GM21526 (cell line): ENCODE measurements at regions not wholly inside any gene's neighbourhood (a gene's known extent, or its start where the extent isn't known, plus 50 kb on each side); places are given as distances from the start of the nearest gene placed in this dataset.

Source experiments
- ATAC-seq: cut with Tn5 transposase; IDR thresholded peaks from one replicate; pipeline ENCODE4 v1.9.1; 2021; ENCODE audit warnings: moderate library complexity; ENCODE audit not compliant: unreplicated experiment, low FRiP score

DNA sequence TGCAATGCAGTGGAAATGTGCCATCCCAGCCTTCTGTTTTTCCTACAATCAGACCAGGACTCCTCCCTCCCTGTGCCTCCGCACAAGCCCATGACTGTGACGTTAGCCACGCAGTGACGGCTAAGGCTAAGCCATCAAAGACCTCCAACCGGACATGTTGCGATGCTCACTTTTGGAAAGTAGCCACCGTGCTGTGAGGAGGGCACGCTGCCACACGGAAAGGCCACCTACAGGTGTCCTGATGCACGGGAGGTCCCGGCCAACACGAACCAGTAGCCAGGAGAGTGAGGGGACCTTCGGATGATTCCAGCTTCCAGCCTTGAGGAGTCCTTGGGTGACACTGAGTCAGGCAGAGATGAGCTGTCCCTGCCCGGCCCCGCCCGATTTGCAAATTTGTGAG lies 53.9 kb downstream of the FOXL1 start:
- ATAC-seq, result no peak

DNA sequence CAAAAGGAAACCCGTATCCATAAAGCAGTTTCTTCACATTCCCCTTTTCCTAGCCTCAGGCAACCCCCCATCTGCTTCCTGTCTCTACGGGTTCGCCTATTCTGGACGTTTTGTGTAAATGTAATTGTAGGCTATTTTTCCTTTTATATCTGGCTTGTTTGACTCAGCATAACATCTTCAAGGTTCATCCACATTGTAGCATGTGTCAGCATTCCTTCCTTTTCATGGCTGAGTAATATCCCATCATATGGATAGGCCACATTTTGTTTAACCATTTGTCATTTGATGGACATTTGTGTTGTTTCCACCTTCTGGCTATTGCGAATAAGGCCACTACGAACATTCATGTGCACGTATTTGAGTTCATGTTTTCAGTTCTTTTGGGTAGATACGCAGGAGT lies 54.6 kb downstream of the FOXL1 start:
- no peak for ATAC-seq

DNA sequence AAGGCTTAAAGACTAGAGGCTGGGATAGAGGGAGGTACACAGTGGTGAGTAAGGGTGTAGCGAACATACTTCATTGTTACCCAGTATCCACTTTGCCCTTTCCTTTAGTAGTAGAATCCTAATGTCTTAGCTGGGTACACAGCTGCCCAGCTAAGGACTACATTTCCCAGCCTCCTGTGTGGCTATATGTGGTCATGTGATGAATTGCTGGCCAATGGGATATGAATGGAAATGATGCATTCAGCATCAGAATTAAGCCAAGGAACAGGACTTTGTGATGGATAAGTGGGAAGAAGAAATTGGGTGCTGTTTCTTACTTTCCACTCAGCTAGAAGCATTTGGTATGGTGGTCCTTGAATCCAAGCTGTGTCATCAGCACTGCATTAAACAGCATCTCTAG lies 55.9 kb downstream of the FOXL1 start:
- ATAC-seq, result no peak

DNA sequence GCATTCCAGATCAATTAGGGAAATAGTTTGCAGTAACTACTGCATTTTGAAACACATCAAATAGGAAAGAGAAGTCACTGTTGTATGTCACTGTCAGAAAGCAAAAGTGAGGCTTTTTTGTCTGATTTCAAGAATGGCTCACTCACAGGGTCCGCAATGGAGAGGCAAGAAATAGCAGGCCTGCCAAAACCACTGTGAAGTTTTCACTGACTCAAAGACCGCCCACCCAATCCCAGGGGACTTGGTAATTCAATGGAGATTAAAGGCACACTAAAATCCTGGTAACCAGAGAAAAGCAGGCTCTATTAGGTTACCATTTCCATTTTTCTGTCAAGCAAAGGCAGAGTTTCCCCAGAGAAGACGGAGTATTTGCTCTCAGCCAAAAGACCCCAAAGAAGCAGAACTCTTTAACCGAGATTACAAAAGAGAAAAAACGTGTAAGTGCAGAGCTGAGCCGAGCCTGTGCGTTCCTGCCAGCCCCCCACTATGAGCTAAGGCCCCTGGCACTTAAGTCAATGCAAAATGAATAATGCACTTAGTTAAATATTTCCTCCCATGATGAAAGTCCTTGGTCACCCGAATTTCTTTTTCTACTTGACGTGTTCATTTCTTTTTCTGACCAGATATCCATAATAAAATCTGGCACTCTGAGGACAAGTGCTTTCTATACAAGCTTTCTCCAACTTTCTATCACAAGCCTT lies 57.0 kb downstream of the FOXL1 start:
- no peak for ATAC-seq

DNA sequence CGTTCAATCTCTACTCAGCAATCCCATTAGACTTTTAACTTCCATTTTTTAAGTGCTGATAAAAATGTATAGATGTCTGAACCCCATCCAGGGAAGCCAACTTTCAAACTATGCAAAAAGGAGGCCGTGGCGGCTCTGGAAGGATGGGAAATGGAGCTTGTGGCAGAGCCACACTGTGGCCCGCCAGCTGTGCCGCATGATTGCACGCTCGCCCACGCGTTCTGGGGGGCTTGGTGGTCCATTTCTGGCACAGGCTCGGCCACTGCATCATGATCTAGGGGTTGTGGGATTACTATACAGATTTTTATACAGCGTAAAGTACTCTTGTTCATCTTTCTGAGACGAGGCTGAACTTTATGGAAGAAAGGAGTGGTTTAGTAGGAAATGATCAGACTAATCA lies 57.6 kb downstream of the FOXL1 start:
- no peak for ATAC-seq

- no peak for ATAC-seq
Measured at GRCh38 chr16:86637744-86638143, 59.4 kb downstream of the FOXL1 start.

GRCh38 chr16:86638642-86639041 lies 60.3 kb downstream of the FOXL1 start:
- ATAC-seq, result no peak

DNA sequence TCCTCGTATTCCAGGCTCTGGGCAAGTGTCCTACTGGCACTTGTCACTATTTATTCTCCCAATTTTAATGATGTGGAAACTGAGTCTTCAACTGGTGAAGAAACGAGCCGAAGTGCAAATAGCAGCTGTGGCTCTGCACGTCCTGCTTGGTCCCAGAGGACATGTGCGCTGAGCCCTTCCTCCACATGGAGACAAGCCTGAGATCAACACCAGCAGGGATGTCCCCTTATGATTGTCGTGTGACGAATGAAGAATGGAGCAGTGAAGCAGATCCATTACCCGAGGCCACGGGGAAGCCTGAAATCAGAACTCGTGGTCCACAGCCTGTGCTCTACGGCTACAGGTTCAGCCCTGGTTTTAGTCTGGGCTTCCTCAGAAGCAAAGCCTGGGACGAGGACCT lies 61.0 kb downstream of the FOXL1 start:
- ATAC-seq, result no peak

DNA sequence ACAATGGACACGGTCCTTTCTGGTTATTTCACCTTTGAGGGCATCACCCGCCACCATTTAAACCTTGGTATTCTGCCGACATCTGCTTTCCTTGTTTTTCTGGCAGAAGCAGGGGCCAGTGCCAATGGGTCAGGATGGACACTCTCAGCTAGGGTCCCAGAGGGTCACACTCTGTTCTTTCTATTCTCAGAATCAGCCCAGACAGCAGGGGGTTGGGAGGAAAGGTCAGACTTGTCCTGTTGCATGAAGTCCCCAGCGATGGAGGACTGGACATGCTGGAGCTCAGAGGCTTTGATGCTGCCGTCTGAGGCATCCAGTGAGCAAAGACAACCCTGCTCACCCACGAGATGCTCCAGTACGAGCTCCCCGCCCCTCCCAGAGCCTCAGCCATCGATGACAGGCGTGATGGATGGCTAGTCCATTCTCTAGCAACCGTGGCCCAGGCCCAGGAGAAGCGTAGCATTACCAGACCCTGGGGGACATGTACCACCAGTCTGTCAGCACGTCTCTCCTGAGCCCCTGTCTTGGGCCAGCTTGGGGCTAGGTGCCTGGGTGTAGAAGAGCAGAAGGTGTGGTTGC lies 62.0 kb downstream of the FOXL1 start:
- no peak for ATAC-seq

DNA sequence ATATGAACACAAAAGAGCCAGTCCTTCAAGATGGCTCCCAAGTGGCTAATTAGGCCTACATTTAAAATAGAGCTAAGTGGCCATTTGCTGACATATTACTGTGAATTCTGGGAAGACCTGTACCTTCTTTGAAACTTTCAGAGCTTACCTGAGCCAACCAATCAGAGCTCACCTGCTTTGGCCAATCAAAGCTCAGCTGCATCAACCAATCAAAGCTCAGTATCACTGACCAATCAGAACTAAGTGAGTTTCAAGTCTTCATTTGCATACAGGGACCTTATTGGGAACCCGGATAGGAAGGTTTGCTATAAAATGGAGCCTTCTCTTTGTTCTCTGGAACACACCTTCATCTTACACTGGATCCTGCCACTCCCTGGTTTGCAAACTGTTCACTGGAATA lies 63.7 kb downstream of the FOXL1 start:
- no peak for ATAC-seq

- no peak for ATAC-seq
Measured at GRCh38 chr16:86643671-86644070, 65.3 kb downstream of the FOXL1 start.

GRCh38 chr16:86647561-86647960 lies 69.2 kb downstream of the FOXL1 start:
- no peak for ATAC-seq

DNA sequence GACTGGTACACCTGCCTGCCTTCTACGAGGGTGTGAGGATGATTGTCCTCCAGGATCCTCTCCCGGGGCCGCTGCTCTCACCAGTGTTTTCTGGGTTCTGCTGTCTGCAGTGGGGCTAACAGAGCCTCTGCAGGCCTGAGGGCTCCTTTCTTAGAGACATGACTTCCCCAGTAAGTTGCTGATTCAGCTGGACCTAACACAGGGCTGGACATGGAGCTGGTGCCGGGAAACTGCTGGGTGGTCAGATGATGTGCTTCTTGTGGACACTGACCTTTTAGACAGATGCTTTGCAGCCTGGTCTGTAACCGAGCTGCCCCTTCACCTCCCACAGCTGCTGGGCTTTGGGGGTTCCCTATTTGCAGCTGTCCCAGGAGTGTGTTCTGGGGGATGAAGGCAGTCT lies 71.5 kb downstream of the FOXL1 start:
- ATAC-seq, result no peak

GRCh38 chr16:86651013-86651627 lies 72.8 kb downstream of the FOXL1 start:
- ATAC-seq, result no peak

DNA sequence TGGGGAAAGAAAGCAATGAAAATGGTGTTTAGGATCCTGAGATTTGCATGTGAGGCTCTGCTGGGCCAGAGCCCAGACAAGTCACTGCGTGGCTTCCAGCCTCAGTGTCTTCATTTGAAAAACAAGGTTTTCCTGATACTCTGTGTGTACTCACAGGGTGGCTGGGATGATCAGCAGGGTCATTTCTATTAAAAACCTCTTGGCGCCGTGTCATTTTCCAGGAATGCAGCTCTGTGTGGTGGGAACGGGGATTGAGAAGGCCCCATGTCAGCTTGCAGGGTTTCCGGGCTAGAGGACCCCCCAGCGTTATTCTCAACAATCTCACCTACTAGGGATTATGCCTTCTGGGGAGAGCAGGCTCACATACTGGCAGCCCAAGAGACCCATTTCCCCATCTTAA lies 73.5 kb downstream of the FOXL1 start:
- ATAC-seq, result no peak

- no peak for ATAC-seq
Measured at GRCh38 chr16:86653285-86654006, 75.1 kb downstream of the FOXL1 start.

DNA sequence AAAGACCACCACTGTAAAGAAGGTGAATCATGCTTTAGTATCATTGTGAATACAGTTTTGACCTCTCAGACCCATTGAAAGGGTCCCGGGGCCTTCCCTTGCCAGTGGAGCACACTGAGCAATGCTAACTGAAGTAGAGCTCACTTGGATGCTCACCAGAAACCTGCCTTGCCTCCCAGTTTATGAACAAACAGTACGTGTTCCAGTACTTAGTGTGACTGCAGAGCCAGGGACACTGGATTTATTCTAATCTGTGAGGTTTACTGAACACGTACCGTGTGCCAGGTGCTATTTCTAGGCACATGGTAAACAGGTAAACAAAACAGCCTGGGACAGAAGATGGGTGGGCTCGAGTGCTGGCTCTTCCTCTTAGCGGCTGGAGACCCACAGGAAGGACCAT lies 79.6 kb downstream of the FOXL1 start:
- no peak for ATAC-seq

GRCh38 chr16:86660623-86661022 lies 82.3 kb downstream of the FOXL1 start:
- no peak for ATAC-seq

GRCh38 chr16:86661706-86662105 lies 83.4 kb downstream of the FOXL1 start:
- ATAC-seq, result no peak

- ATAC-seq, result no peak
Measured at GRCh38 chr16:86662195-86662594, 83.8 kb downstream of the FOXL1 start.

DNA sequence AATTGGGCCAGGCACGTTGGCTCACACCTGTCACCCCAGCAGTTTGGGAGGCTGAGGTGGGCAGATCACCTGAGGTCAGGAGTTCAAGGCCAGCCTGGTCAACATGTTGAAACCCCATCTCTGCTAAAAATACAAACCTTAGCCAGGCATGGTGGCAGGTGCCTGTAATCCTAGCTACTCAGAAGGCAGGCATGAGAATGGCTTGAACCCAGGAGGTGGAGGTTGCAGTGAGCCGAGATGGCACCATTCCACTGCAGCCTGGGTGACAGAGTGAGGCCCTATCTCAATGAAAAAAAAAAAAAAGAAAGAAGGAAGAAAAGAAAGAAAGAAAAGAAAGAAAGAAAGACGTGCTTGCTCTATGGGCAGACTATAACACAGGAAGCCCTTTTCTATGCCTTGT lies 84.4 kb downstream of the FOXL1 start:
- ATAC-seq, result no peak
